NCI-H2107 treated with DMSO at 0.1 percent for 48 hours (cell line): ENCODE measurements at regions not wholly inside any gene's neighbourhood (a gene's known extent, or its start where the extent isn't known, plus 50 kb on each side); places are given as distances from the start of the nearest gene placed in this dataset.
"Not testable (repeated sequence)": the region's sequence is repeated elsewhere in the genome, so short reads cannot be mapped to it uniquely, and the experiment has no call there.

Source experiments
- DNase-seq: peaks from one replicate; lab custom pipeline; 2025; ENCODE audit not compliant: unreplicated experiment; lab: John Stamatoyannopoulos, UW

- no peak for DNase-seq
Observed at GRCh38 chr6:44037847-44038542, 89.3 kb downstream of the MRPL14 start.

DNA sequence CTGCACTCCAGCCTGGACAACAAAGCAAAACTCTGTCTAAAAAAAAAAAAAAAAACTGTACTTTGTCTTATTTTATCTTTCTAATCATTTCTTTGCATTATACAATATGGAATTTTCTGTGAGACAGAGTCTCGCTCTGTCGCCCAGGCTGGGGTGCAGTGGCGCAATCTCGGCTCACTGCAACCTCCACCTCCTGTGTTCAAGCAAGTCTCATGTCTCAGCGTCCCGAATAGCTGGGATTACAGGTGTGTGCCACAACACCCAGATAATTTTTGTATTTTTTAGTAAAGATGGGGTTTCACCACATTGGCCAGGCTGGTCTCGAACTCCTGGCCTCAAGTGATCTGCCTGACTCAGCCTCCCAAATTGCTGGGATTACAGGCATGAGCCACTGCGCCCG, 90.0 kb downstream of the MRPL14 start:
- DNase-seq: not testable (repeated sequence)

DNA sequence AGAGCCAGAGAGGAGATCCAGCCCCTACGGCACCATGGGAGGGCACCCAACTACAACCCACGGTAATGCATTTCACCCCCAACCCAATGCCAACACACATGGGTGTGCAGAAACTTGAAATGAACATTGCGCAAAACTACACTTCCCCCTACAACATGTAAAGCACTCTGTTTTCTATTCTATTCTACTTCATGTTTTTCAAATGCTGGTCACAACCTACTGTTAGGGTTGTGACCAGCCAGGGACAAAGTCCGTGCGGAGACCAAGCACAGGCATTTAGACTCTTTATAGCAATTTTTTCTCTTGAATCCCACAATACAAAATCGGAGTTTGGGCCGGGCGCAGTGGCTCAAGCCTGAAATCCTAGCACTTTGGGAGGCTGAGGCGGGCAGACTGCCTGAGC, 90.6 kb downstream of the MRPL14 start:
- no peak for DNase-seq

DNA sequence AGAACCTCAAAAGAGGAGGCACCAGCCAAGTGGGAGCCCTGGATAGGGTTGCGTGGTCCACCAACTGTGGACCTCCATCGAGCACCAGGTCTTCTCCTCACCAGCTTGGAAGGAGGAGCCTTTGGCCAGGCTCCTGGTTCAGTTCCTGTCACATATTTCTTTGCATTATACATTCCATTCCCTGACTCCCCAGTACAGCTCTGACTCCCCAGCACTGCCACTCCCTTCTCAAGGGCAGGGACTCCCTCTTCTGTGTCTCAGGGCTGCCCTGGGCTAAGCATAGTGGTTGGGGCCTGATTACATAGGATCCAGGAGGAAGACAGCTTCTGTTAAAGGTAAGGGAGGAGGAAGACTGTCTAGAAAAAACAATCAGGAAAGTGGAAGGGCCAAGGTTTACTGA, 91.1 kb downstream of the MRPL14 start:
- DNase-seq: no peak

GRCh38 chr6:44035621-44036020, 91.6 kb downstream of the MRPL14 start:
- DNase-seq: no peak

- DNase-seq: no peak
Observed at GRCh38 chr6:44034931-44035345, 92.3 kb downstream of the MRPL14 start.

DNA sequence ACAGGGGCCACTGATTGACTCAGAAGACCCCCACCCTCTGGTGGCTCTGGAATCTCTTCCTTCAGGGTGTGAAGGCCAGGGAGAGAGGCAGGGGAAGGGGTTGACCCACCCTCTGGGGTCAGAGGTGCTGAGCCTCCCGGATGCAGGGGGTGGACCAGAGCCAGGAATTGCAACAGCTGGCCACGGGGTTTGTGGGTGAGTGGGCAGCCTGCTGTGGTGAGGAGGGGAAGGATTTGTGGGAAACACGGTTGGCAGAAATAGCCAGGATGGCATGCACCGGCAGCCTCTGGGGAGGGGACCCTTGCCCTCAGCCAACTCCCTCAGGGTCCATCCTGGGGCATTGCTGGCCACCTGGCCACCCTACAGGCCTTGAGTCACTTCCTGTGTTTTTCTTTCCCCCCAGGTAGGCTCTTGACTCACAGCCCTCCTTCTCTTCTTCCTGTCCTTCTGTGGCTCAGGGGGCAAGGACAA, 92.8 kb downstream of the MRPL14 start:
- DNase-seq: no peak

- DNase-seq: no peak
Observed at GRCh38 chr6:44030812-44031454, 96.3 kb downstream of the MRPL14 start.

DNA sequence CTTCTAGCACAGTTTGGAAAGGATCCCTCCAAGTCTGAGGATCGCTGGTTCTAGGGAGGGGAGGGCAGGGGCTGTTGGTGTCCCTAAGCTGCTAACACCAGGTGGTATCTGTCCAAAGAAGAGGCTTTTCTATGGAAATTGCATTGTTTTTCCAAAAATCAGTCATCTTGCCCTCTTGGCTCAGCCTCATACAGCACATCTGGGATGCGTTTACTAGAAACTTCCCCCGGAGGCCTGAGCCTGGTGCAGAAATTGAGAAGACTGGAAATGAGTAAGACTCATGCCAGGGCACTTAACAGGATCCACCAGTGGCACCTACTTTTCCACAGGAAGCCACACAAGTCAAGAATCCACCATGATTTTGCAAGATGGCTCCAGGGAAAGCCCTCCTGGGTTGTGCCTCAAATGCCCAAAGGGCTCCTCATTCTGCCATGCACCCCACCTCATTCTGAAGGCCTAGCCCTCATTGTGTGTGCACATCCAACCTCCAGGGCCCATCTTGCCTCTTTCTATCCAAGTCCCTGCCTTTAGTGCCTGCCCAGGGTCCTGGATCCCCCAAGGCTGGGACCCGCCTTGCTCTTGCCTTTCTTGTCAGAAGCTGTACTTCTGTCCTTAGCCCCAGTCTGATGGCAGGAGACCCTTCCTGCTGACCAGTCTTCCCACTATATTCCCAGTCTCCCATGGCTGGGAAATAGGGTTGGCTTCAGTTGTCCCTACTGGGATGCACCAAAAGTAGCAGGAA, 97.6 kb downstream of the MRPL14 start:
- DNase-seq: no peak

DNA sequence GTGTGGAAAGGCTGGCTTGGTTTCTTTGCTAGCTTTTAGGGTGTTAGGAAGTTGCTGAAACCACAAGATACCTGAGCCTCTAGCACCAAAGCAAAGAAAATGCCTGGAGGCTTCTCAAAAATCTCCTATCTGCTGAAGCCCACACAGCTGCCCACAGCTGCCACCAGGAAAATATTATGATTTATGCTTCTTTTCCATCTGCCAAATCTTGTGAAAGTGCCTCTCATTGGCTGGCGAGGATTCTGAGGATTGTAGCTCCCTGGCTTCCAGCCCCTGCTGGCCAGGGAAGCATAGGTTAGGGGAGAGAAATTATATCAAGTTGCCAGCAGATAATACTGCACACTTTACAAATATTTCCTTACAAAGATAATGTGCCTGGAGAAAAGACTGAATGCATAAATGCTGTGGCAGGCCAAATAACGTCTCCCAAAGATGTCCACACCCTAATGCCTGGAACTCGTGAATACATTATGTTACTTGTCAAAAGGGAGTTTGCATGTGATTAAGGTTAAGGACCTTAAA, 98.4 kb downstream of the MRPL14 start:
- DNase-seq: no peak

GRCh38 chr6:44025226-44025625, 102.0 kb downstream of the MRPL14 start:
- DNase-seq: no peak

- DNase-seq: no peak
Observed at GRCh38 chr6:44024574-44025219, 102.6 kb downstream of the MRPL14 start.

GRCh38 chr6:44023586-44024454, 103.4 kb downstream of the MRPL14 start:
- no peak for DNase-seq

- DNase-seq: no peak
Observed at GRCh38 chr6:44022671-44023352, 104.4 kb downstream of the MRPL14 start.

GRCh38 chr6:44022296-44022661, 105.0 kb downstream of the MRPL14 start:
- no peak for DNase-seq

GRCh38 chr6:44021589-44022295, 105.5 kb downstream of the MRPL14 start:
- no peak for DNase-seq

GRCh38 chr6:44020664-44021425, 106.4 kb downstream of the MRPL14 start:
- DNase-seq: no peak

- no peak for DNase-seq
Observed at GRCh38 chr6:44020148-44020547, 107.1 kb downstream of the MRPL14 start.
